ENCODE measurements at regions not wholly inside any gene's neighbourhood (a gene's known extent, or its start where the extent isn't known, plus 50 kb on each side); places are given as distances from the start of the nearest gene placed in this dataset.

- TF ChIP-seq ESRRA (CRISPR knock-in tag; IDR thresholded peaks at IDR 0.05; ENCODE audit: borderline replicate concordance) (no peak), CTCF (IDR thresholded peaks at IDR 0.05) (no peak), CREB1 (CRISPR knock-in tag; IDR thresholded peaks at IDR 0.05) (no peak), JUN (CRISPR knock-in tag; IDR thresholded peaks at IDR 0.05) (no peak), NFYB (CRISPR knock-in tag; conservative IDR thresholded peaks at IDR 0.05; ENCODE audit: low read depth) (no peak), NR3C1 (CRISPR knock-in tag; conservative IDR thresholded peaks at IDR 0.05; ENCODE audit: low read depth) (no peak)
- TF ChIP-seq, protein P1, sequence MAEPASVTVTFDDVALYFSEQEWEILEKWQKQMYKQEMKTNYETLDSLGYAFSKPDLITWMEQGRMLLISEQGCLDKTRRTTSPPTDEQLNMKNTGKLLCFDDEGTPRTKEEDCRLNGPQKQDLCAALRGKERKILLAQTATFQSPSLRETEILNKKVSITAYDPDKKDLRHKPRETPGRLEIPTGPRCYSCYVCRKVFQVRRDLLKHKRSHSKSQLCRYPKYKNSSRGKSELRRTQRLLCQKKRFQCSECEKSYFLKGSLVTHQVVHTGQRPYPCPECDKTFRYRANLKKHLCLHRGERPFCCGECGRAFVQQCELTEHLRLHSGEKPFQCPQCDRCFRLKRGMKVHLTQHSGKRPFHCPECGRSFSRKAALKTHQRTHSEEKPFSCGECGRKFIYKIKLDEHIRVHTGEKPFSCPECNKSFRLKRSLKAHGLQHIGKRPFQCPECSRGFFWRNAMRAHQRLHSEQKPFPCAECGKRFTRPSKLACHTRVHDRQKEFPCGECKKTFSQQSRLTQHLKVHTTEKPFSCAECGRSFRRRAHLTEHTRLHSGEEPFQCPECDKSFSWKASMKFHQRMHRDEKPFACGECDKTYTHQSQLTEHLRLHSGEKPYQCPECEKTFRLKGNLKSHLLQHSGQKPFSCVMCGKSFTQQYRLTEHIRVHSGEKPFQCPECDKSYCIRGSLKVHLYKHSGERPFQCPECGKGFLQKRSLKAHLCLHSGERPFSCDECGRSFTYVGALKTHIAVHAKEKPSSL (CRISPR knock-in tag; conservative IDR thresholded peaks at IDR 0.05) = no peak
- TF ChIP-seq, protein P2, sequence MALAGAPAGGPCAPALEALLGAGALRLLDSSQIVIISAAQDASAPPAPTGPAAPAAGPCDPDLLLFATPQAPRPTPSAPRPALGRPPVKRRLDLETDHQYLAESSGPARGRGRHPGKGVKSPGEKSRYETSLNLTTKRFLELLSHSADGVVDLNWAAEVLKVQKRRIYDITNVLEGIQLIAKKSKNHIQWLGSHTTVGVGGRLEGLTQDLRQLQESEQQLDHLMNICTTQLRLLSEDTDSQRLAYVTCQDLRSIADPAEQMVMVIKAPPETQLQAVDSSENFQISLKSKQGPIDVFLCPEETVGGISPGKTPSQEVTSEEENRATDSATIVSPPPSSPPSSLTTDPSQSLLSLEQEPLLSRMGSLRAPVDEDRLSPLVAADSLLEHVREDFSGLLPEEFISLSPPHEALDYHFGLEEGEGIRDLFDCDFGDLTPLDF (CRISPR knock-in tag; IDR thresholded peaks at IDR 0.05) = no peak
- TF ChIP-seq, protein P3, sequence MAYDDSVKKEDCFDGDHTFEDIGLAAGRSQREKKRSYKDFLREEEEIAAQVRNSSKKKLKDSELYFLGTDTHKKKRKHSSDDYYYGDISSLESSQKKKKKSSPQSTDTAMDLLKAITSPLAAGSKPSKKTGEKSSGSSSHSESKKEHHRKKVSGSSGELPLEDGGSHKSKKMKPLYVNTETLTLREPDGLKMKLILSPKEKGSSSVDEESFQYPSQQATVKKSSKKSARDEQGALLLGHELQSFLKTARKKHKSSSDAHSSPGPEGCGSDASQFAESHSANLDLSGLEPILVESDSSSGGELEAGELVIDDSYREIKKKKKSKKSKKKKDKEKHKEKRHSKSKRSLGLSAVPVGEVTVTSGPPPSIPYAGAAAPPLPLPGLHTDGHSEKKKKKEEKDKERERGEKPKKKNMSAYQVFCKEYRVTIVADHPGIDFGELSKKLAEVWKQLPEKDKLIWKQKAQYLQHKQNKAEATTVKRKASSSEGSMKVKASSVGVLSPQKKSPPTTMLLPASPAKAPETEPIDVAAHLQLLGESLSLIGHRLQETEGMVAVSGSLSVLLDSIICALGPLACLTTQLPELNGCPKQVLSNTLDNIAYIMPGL (CRISPR knock-in tag; IDR thresholded peaks at IDR 0.05) = no peak
Measured at GRCh38 chr9:26565118-26565517, 327.5 kb downstream of the CAAP1 start.
